ENCODE measurements at regions not wholly inside any gene's neighbourhood (a gene's known extent, or its start where the extent isn't known, plus 50 kb on each side); places are given as distances from the start of the nearest gene placed in this dataset.

DNA sequence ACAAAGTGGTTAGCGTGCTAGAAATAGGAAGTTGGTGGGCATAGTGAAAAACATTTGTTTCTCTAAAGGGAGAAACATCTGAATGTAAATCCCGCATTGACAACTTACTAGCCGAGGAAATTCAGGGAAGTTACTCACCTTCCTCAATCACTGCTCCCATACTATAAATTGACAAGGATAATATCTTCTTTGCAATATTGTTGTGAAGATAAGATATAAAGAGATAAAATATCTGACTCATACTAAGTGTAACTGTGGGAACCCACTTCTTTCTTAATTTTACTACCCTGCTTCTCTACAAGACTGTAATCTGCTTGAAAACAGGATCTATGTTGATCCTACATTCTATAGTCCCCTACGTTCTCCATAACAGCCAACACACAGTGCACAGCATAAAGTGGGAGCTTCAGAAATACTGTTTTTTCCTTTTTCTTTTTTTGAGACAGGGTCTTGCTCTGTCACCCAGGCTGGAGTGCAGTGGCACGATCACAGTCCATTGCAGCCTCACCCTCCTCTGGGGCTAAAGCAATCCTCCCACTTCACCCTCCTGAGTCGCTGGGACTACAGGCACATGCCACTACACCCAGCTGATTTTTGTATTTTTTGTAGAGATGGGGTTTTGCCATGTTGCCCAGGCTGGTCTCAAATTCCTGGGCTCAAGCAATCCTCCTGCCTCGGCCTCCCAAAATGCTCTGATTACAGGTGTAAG is 57.4 kb upstream of the C1orf21 start:
- no peaks in the 10 kb centered on the region for H3K27me3 ChIP-seq (ENCODE audit: control insufficient read depth, low read length)

GRCh38 chr1:184329962-184330868 is 56.6 kb upstream of the C1orf21 start:
- no peaks in the 10 kb centered on the region for H4K20me1 ChIP-seq (ENCODE audit: control insufficient read depth, insufficient read depth, low read depth, low read length)
- no peaks in the 10 kb centered on the region for H3K9me3 ChIP-seq (ENCODE audit: control insufficient read depth, insufficient read depth, low read length)
- no peaks in the 10 kb centered on the region for H3K4me1 ChIP-seq (ENCODE audit: control insufficient read depth, low read length)
- H3K4me3 ChIP-seq (ENCODE audit: low read length): no peak overlapping the region
- H3K4me2 ChIP-seq (ENCODE audit: low read length): no peak overlapping the region
- no peak overlapping the region for H3K27ac ChIP-seq (ENCODE audit: low read depth, low read length)
- no peaks in the 10 kb centered on the region for H3K79me2 ChIP-seq (ENCODE audit: control insufficient read depth, low read length)
- H3K9me2 ChIP-seq (replicated peaks; ENCODE audit: control insufficient read depth, low read length): no peaks in the 10 kb centered on the region
- TF ChIP-seq CTCF (IDR thresholded peaks at IDR 0.05; ENCODE audit: low read depth, low read length, poor library complexity, severe bottlenecking): no peak
- TF ChIP-seq EZH2phosphoT487 (IDR thresholded peaks at IDR 0.05; ENCODE audit: borderline replicate concordance, low read length): no peak
- H3K36me3 ChIP-seq (ENCODE audit: control insufficient read depth, low read length): no peaks in the 10 kb centered on the region
- H3F3A ChIP-seq (ENCODE audit: control insufficient read depth, insufficient read depth): no peaks in the 10 kb centered on the region
- H3K27me3 ChIP-seq (ENCODE audit: control insufficient read depth, low read length): no peaks in the 10 kb centered on the region

More for the DNA sequence above, 57.4 kb upstream of the C1orf21 start:
- Histone ChIP-seq H3K4me2 (ENCODE audit: low read length) (no peak overlapping the region), H3K36me3 (ENCODE audit: control insufficient read depth, low read length) (no peaks in the 10 kb centered on the region), H3K9me3 (ENCODE audit: control insufficient read depth, insufficient read depth, low read length) (no peaks in the 10 kb centered on the region), H3K27ac (ENCODE audit: low read depth, low read length) (no peak overlapping the region), H3F3A (ENCODE audit: control insufficient read depth, insufficient read depth) (no peaks in the 10 kb centered on the region), H3K9me2 (replicated peaks; ENCODE audit: control insufficient read depth, low read length) (no peaks in the 10 kb centered on the region), H3K4me3 (ENCODE audit: low read length) (no peak overlapping the region), H3K4me1 (ENCODE audit: control insufficient read depth, low read length) (no peaks in the 10 kb centered on the region), H3K79me2 (ENCODE audit: control insufficient read depth, low read length) (no peaks in the 10 kb centered on the region), H4K20me1 (ENCODE audit: control insufficient read depth, insufficient read depth, low read depth, low read length) (no peaks in the 10 kb centered on the region)
- TF ChIP-seq EZH2phosphoT487 (IDR thresholded peaks at IDR 0.05; ENCODE audit: borderline replicate concordance, low read length) (no peak), CTCF (IDR thresholded peaks at IDR 0.05; ENCODE audit: low read depth, low read length, poor library complexity, severe bottlenecking) (no peak)

DNA sequence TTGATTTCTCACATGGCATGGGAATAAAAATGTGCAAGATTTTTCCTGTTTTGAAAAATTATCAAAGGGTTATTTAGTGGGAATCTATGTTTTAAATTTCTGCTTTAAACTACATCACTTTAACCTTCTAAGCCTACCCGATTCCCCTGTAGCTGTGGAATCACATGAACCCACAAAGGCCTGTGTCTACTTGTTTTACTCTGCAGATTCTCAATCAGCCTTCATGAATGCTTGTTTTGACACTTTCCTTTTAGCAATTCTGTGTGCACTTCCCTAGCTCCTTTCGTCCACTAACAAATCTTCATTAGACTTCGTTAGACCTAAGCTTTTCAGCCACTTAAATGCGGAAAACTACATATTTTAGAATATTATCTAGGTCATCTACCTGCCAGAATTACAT is 56.0 kb upstream of the C1orf21 start:
- H3K27ac ChIP-seq (ENCODE audit: low read depth, low read length): no peak overlapping the region
- H3K79me2 ChIP-seq (ENCODE audit: control insufficient read depth, low read length): no peaks in the 10 kb centered on the region
- no peaks in the 10 kb centered on the region for H3K27me3 ChIP-seq (ENCODE audit: control insufficient read depth, low read length)
- no peak overlapping the region for H3K4me2 ChIP-seq (ENCODE audit: low read length)
- TF ChIP-seq EZH2phosphoT487 (IDR thresholded peaks at IDR 0.05; ENCODE audit: borderline replicate concordance, low read length): no peak
- H3F3A ChIP-seq (ENCODE audit: control insufficient read depth, insufficient read depth): no peaks in the 10 kb centered on the region
- H3K9me3 ChIP-seq (ENCODE audit: control insufficient read depth, insufficient read depth, low read length): no peaks in the 10 kb centered on the region
- no peaks in the 10 kb centered on the region for H3K36me3 ChIP-seq (ENCODE audit: control insufficient read depth, low read length)
- H3K9me2 ChIP-seq (replicated peaks; ENCODE audit: control insufficient read depth, low read length): no peaks in the 10 kb centered on the region
- no peak overlapping the region for H3K4me3 ChIP-seq (ENCODE audit: low read length)
- no peaks in the 10 kb centered on the region for H3K4me1 ChIP-seq (ENCODE audit: control insufficient read depth, low read length)
- no peaks in the 10 kb centered on the region for H4K20me1 ChIP-seq (ENCODE audit: control insufficient read depth, insufficient read depth, low read depth, low read length)
